ENCODE measurements at regions not wholly inside any gene's neighbourhood (a gene's known extent, or its start where the extent isn't known, plus 50 kb on each side); places are given as distances from the start of the nearest gene placed in this dataset.

GRCh38 chr3:72388644-72389043, 459.6 kb downstream of the SHQ1 start:
- no peak overlapping the region for H3K18ac ChIP-seq (ENCODE audit: low read depth, low read length)
- ATAC-seq (ENCODE audit: low read depth) = no peak
- in situ Hi-C loops (cut with MboI; ENCODE audit: low sequenced_read_pairs) = no loop called here

More at GRCh38 chr3:72388644-72389043, 459.6 kb downstream of the SHQ1 start:
- intact Hi-C loops (cut with micrococcal nuclease) = no loop called here
- no peak for TF ChIP-seq FOS (IDR thresholded peaks at IDR 0.05; ENCODE audit: low read depth, low read length)
- no peak for TF ChIP-seq CEBPB (IDR thresholded peaks at IDR 0.05; ENCODE audit: low read depth, low read length)
- no peak for TF ChIP-seq RAD21 (IDR thresholded peaks at IDR 0.05; ENCODE audit: low read length)
- no peak for TF ChIP-seq ELK1 (IDR thresholded peaks at IDR 0.05; ENCODE audit: borderline replicate concordance, low read depth, low read length)
- no peak for TF ChIP-seq USF2 (IDR thresholded peaks at IDR 0.05; ENCODE audit: low read depth, low read length)
- TF ChIP-seq NFE2L2 (IDR thresholded peaks at IDR 0.05; ENCODE audit: low read depth, low read length) = no peak
- no peak for TF ChIP-seq POLR2A (IDR thresholded peaks at IDR 0.05; ENCODE audit: low read depth, low read length)
- no peak for TF ChIP-seq RCOR1 (IDR thresholded peaks at IDR 0.05; ENCODE audit: insufficient replicate concordance, low read length)
- no peak for TF ChIP-seq RFX5 (IDR thresholded peaks at IDR 0.05; ENCODE audit: low read depth, low read length)
- no peak for TF ChIP-seq BHLHE40 (IDR thresholded peaks at IDR 0.05; ENCODE audit: low read depth, low read length)
- TF ChIP-seq MXI1 (IDR thresholded peaks at IDR 0.05; ENCODE audit: borderline replicate concordance, low read depth, low read length) = no peak
- TF ChIP-seq CTCF (conservative IDR thresholded peaks at IDR 0.05; ENCODE audit: low read depth, low read length) = no peak
- Histone ChIP-seq H3K56ac (ENCODE audit: extremely low read depth, insufficient read depth, low read length) (no peak overlapping the region), H3K14ac (replicated peaks; ENCODE audit: low read depth, low read length) (no peak overlapping the region), H4K20me1 (ENCODE audit: insufficient read depth, low read length) (peaks cover 80% of the 10 kb centered on the region), H3K9me3 (ENCODE audit: control insufficient read depth, insufficient read depth, low read length) (no peaks in the 10 kb centered on the region), H2AK9ac (replicated peaks; ENCODE audit: low read depth, low read length, poor library complexity) (no peak overlapping the region), H3K4me2 (ENCODE audit: low read depth, low read length) (no peak overlapping the region), H3K9ac (ENCODE audit: low read depth, low read length) (no peak overlapping the region), H3K4me1 (ENCODE audit: control insufficient read depth, insufficient read depth, low read length) (no peaks in the 10 kb centered on the region; the same call in 1 of the 2 replicates), H3K4me3 (ENCODE audit: insufficient read depth, low read depth, low read length) (no peak overlapping the region), H2AFZ (replicated peaks; ENCODE audit: low read length, poor library complexity) (no peak overlapping the region), H3K27ac (ENCODE audit: insufficient read depth, low read length) (no peak overlapping the region), H4K91ac (ENCODE audit: insufficient read depth, low read depth, low read length) (no peak overlapping the region), H3K9me1 (ENCODE audit: insufficient read depth, low read length) (no peaks in the 10 kb centered on the region; the same call in none of the 2 replicates), H3K23ac (ENCODE audit: low read depth, low read length) (no peak overlapping the region), H4K5ac (ENCODE audit: low read depth, low read length) (no peak overlapping the region), H3K36me3 (ENCODE audit: control insufficient read depth, insufficient read depth, low read length) (no peaks in the 10 kb centered on the region), H2BK20ac (ENCODE audit: low read depth, low read length) (no peak overlapping the region), H3K79me1 (ENCODE audit: low read depth in 1 of 2, low read length in 2 of 2) (peaks cover 26 to 65% of the 10 kb centered on the region in 2 experiments), H4K8ac (ENCODE audit: low read depth in 2 of 2, low read length in 2 of 2) (no peak overlapping the region), H2BK5ac (ENCODE audit: low read depth, low read length, poor library complexity, severe bottlenecking) (no peak overlapping the region), H3K4ac (ENCODE audit: low read depth, low read length) (no peak overlapping the region), H3K27me3 (ENCODE audit: control insufficient read depth, insufficient read depth, low read length) (no peaks in the 10 kb centered on the region), H2BK15ac (ENCODE audit: low read depth, low read length) (no peak overlapping the region), H2BK120ac (ENCODE audit: low read depth, low read length) (no peak overlapping the region), H2AK5ac (ENCODE audit: low read depth, low read length) (no peak overlapping the region)
- ChIA-PET POLR2A (ENCODE audit: unreplicated experiment) (no interaction called here), CTCF (no interaction called here)
- dilution Hi-C loops (cut with HindIII; ENCODE audit: low sequenced_read_pairs, unreplicated experiment) = no loop called here
- no TSS peak for BruUV-seq (replicated peaks)
- no peak for DNase-seq
- no CpG with 5 or more reads among the region's 2 CpGs for WGBS, 2 experiments (ENCODE audit: extremely low coverage in 2 of 2, insufficient read length in 1 of 2)

Measured in IMR-90 (cell line).